HG03457 (cell line): ENCODE measurements at regions not wholly inside any gene's neighbourhood (a gene's known extent, or its start where the extent isn't known, plus 50 kb on each side); places are given as distances from the start of the nearest gene placed in this dataset.
"Not testable (repeated sequence)": the region's sequence is repeated elsewhere in the genome, so short reads cannot be mapped to it uniquely, and the experiment has no call there.

Experiments used
- ATAC-seq: cut with Tn5 transposase; IDR thresholded peaks from one replicate; pipeline ENCODE4 v1.9.1; 2021; ENCODE audit warnings: moderate number of reproducible peaks; ENCODE audit not compliant: unreplicated experiment

DNA sequence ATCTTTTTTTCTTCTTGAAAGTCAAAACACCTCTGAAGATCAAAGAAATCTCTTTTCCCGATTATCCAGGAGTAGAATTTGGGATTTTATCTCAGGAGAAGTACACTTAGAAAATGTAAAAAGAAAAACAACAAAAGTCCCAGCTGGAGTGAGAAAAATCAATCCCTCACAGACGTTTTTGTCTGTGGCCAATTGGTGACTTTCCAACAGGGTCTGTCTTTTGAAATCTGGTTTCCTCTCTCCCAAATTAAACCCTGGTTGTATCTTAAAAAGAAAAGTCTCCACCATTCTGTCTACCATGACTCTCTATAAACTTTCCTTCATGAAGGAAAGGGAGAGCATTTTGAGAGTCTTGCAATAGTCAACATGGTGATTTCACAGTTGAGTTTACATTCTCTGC lies 88.1 kb downstream of the DACT1 start:
- ATAC-seq: no peak

DNA sequence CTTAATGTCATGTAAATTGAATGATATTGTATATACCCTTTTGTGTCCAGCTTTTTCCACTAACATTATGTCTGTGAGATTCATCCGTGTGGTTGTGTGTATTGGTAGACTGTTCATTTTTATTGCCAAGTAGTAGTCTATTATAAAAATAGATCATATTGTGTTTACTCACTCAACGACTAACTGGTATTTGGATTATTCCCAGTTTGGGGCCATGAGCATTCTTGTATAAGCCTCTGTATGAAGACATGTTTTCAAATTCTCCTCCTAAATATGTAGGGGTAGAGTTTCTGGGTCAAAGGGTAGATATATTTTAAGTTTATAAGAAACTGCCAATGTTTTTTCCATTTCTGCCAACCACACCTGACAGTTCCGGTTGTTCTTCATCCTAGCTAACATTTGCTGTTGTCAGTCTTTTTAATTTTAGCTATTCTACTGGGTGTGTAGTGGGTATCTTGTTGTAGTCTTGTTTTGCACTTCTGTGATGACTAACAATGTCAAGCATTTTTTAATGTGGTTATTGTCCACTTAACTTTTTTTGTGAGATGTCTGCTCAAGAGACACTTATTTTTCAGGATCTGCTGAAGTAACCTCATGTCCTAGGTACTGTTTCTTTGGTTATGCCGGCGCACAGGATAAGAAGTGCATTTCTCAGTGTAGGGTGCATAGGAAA lies 93.2 kb downstream of the DACT1 start:
- ATAC-seq: no peak

DNA sequence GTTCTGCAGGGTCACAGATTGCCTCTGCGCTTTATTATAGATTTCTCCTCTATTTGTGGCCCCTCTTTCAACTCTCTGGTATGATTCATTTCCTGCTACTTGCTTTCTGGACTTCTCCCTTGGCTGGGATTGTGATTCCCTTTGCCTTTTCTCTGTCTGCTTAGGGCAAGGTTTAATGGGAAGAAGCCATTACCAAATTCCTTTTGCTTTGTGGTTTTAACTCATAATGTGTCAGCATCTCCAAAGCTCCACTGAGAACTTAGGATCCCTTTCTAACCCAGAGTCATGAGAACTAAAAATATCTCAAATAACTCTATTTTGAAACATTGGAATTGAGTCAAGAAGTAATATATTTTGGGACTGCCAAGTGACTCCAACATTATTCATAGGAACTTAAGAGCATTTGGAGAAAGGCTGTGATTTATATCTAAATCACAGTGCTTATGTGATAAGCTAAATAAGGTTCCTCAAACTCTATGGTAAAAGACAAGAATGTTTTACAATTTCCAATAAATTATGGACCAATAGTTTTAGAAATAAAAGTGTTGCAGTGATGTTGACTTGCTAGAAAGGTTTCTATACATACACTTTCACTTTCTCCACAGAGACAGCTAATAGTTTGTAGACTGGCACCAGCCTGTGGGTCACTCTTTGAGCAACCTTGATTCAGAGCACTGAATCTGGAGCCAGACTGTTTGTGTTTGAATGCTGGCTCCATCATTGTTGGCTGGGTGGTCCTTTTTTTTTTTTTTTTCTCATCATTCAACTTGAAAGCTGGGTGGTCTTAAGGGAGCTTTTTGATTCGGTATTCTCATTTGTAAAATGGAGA lies 93.9 kb downstream of the DACT1 start:
- no peak for ATAC-seq

DNA sequence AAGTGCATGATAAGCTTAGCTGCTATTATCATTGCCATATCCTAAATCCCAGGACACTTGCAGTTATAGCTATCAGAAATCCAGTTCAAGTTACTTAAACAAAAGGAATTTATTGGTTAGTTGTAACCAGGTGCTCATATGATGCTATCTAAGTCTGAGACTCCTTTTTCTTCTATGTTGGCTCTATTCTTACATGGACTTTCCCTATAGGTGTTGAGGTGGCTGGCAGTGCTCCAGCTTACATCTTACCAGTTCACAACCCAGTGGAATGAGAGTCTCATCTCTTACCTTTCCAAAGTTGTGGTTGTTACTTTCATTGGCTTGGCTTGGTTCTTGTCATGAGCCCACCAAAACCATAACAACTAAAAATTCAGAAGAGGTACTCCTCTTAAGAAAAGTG lies 94.6 kb downstream of the DACT1 start:
- ATAC-seq: no peak

DNA sequence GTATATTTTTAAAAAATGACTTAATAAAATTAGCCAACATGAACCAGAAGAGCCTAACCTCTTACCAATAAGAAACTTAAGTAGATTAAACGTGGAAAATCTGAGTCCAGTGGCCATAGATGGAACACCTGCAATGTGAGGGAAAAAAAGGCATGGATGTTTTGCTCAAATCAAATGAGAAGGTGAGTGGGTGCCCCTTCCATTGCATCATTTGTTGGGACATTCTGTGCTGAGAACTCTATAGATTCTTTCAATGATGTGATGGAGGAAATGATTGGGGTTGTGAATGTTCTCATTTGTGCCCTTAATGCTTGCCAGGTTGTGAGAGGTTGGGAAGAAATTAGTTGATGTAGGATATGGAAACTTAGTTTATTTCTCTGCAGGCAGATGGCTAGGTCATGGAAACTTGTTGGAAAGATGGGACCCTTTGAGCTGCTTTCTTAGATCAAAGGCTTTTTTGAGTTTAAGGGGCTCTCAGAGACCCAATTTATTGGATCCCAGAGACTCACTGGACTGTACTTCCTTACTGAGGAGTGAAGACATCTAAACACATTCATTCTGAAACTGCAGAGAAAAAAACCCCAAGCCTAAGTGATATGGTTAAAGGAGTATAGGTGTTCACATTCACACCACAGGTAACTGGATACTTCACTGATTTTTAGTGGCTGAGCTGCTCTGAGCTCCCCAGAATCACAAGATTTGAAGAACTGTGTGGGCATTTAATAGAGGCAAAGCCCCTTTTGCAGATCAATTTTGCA lies 95.9 kb downstream of the DACT1 start:
- no peak for ATAC-seq

DNA sequence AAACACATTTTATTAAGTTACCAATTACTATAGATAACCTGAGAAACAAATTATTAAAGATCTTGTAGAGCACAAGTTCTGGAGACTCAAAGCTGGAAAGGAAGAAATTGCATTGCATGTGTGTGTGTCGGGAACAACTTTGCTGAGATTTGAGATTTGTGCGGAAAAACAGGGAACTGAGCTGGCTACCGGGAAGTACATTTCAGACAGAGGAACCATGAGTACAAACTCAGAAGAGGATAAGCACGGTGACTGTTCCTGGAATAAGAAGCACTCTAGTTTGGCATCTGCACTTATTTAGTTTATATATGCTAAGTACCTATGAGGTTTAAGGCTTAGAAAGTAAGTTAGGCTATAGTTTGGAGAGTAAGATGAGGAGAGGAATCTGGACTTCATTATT lies 97.8 kb downstream of the DACT1 start:
- ATAC-seq: no peak

DNA sequence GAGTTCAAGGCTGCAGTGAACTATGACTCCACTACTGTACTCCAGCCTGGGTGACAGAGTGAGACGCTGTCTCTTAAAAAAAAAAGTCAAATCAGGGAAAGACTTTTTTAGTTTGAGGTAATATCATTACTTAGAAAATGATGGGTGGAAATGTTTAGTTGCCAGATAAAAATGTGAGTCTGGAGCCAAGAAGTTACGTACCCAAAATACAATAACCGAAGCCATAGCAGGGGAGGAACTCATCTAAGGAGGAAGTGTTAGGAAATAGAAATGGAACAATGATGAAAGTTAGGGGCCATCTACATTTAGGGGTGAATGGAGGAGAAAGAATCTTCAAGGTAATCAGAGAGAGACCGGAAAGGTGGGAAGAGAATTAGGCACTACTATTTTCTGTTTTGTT lies 98.8 kb downstream of the DACT1 start:
- ATAC-seq: no peak

DNA sequence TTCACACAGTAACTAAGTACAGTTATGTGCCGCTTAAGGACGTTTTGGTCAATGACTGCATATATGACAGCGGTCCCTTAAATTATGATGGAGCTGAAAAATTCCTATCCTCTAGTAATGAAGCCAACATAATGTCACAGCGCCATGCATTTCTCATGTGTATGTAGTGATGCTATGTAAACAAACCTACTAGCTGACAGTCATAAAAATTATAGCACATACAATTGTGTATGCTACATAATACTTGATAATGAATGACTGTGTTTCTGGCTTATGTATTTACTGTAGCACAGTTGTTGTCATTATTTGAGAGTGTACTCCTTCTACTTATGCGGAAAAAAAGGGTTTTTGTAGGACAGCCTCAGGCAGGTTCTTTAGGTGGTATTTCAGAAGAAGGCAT lies 99.7 kb downstream of the DACT1 start:
- no peak for ATAC-seq

DNA sequence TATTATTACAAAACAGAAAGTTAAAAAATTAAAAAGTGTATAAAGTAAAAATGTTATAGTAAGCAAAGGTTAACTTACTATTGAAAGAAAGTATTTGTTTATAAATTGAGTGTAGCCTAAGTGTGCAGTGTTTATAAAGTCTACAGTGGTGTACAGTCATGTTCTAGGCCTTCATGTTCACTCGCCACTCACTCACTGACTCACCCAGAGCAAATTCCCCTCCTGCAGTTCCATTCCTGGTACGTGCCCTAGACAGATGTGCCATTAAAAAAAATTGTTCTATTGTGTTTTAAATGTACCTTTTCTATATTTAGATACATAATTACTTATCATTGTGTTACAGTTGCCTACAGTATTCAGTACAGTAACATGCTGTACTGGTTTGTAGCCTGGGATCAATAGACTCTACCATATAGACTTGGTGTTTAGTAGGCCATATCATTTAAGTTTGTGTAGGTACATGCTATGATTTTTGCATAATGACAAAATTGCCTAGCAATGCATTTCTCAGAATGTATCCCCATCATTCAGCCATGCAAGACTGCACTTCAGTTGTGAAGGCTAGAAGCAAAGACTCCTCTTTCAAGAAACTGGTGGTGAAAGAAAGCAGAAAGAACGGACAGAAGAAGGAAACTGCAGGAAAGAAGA lies 100.6 kb downstream of the DACT1 start:
- no peak for ATAC-seq

DNA sequence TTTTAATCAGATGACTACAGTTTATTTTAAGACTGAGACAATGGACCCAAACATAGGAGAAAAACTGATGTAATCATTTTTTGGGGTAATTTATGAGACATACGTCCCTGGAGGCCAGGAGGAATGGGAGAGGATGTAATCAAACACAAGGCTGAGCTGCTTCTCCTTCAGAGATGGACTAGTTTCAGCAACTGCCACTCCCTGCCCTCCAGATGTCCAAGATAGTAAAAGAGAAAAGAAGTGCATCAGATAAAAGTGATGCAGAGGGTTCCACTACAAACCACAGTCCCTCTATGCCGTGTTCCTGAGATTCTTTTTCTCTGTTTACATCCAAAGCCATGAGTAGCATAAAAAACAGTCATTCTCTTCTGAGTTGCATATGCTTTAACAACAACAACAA lies 101.1 kb downstream of the DACT1 start:
- ATAC-seq: no peak

DNA sequence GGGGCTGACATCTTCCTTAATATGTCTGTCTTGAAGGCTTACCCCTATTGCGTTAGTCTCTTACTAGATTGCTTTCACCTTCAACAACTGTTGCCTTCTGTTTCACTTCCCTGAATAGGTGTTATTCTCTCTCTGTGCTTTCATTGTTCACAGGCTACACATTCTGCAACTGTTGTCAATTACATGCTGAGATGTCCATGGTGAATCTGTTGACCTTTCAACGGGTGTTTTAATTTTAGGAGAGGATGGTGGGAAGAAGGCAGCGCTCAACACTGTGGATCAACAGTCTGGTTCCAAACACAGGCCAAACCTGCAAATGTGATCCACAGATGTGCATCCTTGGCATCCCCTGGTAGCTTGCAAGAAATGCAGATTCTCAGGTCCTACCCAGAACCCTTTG lies 101.9 kb downstream of the DACT1 start:
- ATAC-seq: peak; percentile 71

DNA sequence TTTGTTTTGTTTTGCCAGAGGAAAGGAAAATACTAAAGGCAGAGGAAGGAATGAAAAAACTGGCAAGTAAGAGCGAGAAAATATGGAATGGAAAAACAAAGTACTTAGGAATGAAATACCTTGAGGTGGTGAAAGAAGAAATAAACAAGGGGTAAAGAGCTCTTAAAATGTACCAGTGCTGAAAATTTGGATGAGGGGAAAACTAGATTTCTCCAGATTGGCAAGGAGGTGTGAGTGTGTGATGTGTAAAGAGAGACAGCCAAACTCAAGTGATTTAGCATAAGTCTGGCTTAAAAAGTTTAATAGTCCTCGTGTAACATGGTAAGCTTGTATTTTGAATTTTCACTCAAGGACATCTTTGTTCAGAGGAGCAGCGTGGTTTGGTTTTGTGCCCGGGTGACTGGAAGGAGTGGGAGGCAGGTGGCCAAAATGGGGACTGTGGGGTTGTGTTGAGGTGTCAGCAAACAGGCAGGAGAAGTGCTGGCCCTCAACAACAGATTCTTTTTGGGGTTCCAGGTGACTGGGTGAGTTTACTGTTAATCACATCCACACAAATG lies 102.7 kb downstream of the DACT1 start:
- ATAC-seq: no peak

DNA sequence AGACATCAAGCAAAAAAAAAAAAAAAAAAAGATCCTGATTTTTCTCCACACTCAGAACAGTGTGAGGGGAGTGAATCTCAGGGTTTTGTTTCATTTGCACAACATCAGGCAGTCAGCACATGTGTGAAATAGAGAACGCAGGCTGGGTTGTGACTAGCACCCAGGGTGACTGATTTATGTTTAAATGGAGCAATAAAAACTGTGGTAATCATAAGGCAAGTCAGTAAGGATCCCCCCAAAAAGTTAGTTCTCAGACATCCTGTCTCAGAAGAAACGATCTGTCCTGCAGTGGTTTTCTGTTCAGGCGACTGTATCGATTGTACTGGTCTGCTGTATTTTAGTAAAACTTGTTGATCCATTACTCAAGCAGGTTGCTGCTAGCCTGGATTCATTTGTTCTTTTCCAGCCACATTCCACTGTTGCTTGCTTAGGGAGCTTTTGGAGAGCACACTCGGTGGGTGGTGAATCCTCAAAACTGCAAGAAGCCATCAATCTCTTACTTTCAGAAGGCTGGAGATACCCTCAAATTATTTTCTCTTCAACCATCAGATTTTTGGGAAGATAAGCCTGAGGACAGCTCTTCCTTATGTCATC lies 107.1 kb downstream of the DACT1 start:
- ATAC-seq: no peak

DNA sequence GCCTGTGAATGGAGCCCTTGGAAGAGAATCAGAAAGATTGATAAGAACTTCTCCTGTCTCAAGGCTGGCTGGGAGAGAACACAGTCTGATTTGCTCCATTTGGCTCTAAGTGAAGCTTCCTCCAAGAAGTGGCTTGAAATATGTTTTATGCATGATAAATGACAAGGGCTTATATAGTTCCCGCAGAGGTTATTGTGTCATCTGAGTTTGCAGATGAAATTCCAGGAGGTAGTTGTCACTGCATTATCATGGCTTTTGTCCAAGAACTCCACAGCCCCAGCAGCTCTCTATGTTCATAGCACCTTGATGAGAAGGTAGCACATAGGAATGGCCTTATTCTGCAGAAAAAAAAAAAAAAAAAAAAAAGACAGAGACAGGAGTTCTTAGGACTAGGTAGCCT lies 108.5 kb downstream of the DACT1 start:
- no peak for ATAC-seq

DNA sequence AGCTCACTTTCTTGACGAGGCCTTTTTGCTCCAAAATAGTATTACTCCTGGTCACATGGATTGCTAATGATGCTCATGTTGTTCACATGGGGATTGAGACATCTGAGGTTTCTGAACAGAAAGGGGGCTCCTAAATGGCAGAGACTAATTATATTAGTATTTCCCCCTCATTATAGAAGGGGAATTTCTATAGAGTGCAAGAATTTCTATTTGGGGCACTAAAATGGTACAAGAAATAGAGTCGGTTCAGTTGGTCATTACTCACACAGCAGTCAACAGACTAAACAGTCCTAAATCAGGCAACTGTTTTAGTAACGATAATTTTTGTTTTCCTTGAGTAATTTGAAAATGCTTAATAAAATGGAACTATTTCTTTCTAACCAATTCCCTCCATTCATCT lies 108.9 kb downstream of the DACT1 start:
- ATAC-seq: no peak

DNA sequence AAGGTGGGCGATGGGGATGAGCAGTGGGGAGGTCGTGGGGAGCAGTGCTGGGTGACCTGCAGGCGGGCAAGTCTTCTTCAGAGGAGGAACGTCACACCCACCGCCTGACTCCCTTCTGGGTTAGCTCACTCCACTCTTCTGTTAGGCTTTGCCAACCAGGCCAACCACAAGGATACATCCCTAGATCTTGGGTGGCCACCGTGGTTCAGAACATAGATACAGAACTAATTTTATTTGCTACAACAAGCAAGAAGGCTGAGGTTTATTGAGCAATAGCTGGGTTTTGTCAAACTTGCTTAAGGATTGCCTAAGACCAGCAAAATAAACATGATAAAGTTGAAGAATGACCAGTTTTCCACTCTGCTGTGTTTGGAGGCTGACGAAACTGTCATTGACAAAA lies 109.4 kb downstream of the DACT1 start:
- ATAC-seq: no peak

DNA sequence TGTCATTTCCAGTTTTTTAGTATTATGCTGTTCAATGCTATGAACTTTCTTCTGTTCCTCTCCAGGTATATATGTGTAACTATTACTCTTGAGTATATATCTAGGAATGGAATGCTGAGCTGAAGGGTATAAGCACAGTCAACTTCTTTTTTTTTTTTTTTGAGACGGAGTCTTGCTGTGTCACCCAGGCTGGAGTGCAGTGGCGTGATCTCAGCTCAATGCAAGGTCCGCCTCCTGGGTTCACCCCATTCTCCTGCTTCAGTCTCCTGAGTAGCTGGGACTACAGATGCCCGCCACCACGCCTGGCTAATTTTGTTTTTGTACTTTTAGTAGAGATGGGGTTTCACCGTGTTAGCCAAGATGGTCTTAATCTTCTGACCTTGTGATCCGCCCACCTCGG lies 110.5 kb downstream of the DACT1 start:
- not testable (repeated sequence) for ATAC-seq

DNA sequence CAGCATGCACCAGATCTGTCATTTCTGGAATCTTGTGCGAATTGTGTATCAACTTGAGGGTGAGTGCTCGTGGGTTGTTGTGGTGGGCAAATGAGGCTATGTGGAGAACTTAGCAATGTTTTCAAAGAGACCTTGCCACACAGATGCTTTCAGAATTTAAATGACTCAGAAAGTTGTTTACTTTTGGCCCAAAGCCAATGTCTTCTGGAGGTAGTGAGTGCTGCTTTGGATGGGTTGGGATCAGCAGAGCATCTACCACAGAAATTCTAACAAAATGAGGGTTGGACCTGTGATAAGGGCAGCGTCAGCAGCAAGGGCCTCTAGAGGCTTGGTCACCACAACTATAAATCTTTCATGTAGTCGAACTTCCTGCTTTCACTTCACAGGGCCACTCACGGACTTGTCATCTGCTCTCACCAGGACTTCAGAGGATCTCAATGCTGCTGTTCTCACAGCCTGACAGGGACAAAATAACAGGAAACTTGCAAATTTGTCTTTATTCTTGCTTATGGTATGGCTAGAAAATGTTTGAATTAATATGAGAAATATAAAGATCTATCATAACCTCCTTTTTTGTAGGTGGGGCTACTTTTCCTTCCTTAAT lies 111.4 kb downstream of the DACT1 start:
- peak; percentile 74 for ATAC-seq

DNA sequence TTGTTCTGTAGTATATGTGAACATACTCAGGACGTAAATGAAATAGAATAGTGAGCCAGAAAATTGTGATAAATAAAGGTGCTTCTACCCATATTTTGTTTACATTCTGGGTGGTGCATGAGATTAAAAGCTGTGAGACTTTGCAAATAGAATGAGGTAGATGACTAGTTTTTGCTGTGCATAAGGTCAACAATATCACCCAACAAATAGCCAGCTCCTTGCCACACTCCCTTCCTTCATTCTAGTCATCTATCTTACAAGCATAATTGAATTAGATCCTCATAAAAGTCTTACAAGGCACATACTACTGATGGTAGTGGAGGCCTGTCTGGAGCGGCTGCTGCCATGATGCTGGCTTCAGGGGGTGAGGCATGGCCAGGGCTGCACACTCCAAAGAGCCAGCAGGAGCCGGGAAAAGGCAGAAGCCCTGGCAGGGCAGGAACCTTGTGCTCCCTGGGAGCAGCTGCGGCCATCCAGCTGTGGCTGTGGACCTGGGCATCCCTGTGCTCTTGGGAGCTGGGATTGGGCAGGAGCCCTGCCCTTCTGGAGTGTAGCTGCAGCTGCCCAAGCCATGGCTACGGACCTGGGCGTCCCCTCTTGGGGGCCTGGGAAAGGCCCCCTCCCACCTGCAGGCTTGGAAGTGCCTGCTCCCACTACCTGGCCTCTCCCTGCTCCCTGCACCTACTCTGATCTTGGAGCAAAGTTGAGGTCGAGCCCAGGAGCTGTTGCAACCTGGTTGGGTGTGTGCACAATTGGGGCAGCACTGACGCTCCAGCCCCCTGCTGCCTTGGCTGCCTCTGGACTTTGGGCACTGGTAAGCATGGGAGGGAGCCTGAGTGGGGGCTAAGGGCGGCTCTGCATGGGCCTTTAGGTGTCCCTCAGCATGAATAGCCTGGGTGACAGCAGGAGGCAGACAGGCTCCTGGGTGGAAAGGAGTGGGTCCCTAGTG lies 112.8 kb downstream of the DACT1 start:
- ATAC-seq: no peak
